Stimulated activated naive CD8-positive, alpha-beta T cell treated with anti-CD3 and anti-CD28 coated beads, Interleukin-15, Interleukin-2, amounts not matched to agents 100 U/mL and 50 U/mL, for 24 hours (primary cell): ENCODE measurements at regions not wholly inside any gene's neighbourhood (a gene's known extent, or its start where the extent isn't known, plus 50 kb on each side); places are given as distances from the start of the nearest gene placed in this dataset.

Experiments
- ATAC-seq: fragments of 150-1000 bp; cut with Tn5 transposase; one replicate; pipeline ENCODE4 v1.10.0; 2021
- DNase-seq: peaks from one replicate; pipeline ENCODE4 v3.0.0; 2021

- DNase-seq (no peak), ATAC-seq (no peak)
These were observed 118.7 kb upstream of the NEBL start for GRCh38 chr10:21015851-21016250.

GRCh38 chr10:21014141-21014540, 117.0 kb upstream of the NEBL start:
- ATAC-seq (no peak), DNase-seq (no peak)

DNA sequence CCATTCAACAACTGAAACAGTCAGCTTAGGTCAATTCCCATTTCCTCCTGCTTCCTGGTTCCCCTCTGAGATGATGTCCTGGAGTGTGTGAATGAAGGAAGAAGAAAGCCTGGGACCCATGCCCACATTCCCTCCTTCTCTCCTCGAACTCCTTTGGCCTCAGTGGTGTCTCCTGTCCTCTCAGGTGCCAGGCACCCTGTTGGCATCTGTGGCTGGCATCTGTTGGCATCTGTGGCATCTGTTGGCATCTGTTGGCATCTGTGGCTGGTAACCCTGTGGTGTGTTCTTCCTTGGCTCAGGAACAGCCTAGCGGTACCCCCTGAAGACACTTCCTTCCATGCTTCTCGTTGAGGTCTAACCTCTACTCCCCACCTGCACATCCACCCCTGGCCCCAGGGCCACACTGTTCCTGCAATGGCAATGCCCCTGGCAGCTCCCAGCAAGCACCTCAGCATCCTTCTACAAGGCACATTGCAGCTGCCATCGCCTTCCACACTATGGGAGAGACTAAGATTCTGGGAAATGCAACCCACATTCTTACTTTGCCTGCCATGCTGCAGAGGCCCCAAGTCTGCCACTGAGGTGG, 114.4 kb upstream of the NEBL start:
- ATAC-seq (no peak), DNase-seq (no peak)

GRCh38 chr10:21010615-21011014, 113.5 kb upstream of the NEBL start:
- DNase-seq, result no peak
- ATAC-seq, result no peak

GRCh38 chr10:21003240-21003822, 106.2 kb upstream of the NEBL start:
- ATAC-seq (no peak), DNase-seq (no peak)

GRCh38 chr10:21002091-21002878, 105.2 kb upstream of the NEBL start:
- ATAC-seq (no peak), DNase-seq (no peak)

DNA sequence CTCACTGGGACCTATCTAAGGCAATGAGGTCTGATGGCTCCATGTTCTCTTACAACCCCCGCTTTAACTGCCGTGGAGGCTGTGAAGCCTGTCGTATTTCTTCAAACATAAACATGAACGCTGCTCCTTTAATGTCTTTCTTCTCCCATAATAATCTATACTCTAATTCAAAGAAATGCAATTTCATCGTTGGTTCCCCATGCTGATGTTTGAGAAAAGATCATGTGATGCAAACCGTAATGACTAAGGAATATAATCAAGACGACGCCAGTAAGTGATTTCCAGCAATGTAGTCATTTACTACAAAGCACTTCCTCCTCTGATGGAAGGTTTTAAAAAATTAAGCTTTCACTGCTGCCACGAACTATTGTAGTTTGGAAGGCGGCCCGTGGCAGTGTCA, 102.6 kb upstream of the NEBL start:
- no peak for ATAC-seq
- DNase-seq, result no peak

GRCh38 chr10:20998036-20998435, 100.9 kb upstream of the NEBL start:
- ATAC-seq (no peak), DNase-seq (no peak)

GRCh38 chr10:20995123-20995987, 98.2 kb upstream of the NEBL start:
- no peak for DNase-seq
- no peak for ATAC-seq

GRCh38 chr10:20993830-20994527, 96.9 kb upstream of the NEBL start:
- ATAC-seq (no peak), DNase-seq (no peak)

DNA sequence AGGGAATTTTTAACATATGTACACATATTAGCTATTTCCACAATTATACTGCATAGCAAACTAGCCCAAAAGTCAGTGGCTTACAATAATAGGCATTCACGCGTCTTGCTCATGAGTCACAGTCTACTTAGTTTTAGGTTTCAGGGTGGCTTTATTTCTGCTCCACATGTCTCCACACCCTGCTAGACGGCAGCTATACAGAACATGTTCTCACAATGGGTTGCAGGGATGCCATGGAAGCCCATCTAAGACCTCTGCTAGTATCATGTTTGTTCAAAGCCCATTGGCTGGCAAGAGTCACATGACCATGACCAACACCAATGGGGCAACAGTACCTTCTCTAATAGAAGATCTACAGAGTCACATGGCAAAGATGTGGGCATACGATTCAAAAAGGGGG, 96.3 kb upstream of the NEBL start:
- ATAC-seq (no peak), DNase-seq (no peak)

GRCh38 chr10:20991526-20991925, 94.4 kb upstream of the NEBL start:
- ATAC-seq, result no peak

DNA sequence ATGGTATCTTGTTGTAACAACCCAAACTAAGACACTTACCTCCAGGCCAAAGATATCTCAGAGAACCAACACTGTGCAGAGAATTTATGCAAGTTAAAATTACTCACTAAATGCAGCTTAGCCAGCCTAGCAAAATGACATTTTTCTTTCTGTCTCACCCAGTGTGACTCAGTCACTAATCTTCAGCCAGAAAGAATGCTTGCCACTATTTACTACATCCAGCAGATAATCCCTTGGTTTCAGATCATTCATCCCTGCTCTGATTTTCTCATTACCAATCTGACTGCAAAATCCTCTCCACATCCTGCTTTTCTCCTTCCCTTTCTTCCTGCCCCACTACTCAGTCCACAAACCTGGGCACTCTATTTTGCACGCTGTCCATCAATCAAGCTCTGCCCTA, 93.5 kb upstream of the NEBL start:
- no peak for ATAC-seq
- DNase-seq, result no peak

More at GRCh38 chr10:20991526-20991925, 94.4 kb upstream of the NEBL start:
- DNase-seq, result no peak

GRCh38 chr10:20988357-20988983, 91.4 kb upstream of the NEBL start:
- ATAC-seq (no peak), DNase-seq (no peak)

DNA sequence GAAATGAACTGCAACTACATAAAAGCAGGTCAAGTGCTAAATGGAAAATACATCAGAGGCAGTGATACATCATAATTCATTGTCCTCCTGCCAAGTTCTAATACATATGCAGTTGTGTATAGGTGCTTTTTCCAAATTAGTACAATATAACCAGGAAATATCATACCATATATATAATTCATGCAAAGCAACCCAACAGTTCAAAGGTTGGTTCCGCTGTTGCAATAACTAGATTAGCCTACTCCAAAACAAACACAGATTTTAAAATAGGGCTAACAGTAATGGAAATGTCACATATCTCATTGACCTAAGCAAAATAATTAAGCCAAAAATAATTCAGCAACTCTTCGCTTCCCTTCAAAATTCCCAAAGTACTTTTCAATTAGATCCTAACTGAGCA, 88.9 kb upstream of the NEBL start:
- DNase-seq, result no peak
- no peak for ATAC-seq

- no peak for DNase-seq
- ATAC-seq, result no peak
These were observed 87.6 kb upstream of the NEBL start for GRCh38 chr10:20984662-20985061.

GRCh38 chr10:20981419-20981953, 84.4 kb upstream of the NEBL start:
- no peak for DNase-seq
- ATAC-seq, result no peak

- ATAC-seq (no peak), DNase-seq (no peak)
These were observed 81.5 kb upstream of the NEBL start for GRCh38 chr10:20978617-20979016.

GRCh38 chr10:20977300-20977699, 80.2 kb upstream of the NEBL start:
- no peak for ATAC-seq

GRCh38 chr10:20976891-20977290, 79.8 kb upstream of the NEBL start:
- DNase-seq (no peak), ATAC-seq (no peak)

More at GRCh38 chr10:20977300-20977699, 80.2 kb upstream of the NEBL start:
- DNase-seq, result no peak

DNA sequence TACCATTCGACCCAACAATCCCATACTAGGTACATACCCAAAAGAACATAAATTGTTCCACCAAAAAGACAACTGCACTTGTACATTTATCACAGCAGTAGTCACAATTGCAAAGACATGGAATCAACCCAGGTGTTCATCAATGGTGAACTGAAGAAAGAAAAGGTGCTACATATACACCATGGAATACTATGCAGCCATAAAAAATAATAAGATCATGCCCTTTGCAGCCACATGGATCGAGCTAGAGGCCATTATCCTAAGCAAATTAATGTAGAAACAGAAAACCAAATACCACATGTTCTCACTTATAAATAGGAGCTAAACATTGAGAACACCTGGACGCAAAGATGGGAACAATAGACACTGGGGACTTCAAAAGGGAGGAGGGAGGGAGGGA, 79.3 kb upstream of the NEBL start:
- no peak for ATAC-seq
- DNase-seq, result no peak
